ENCODE measurements at regions not wholly inside any gene's neighbourhood (a gene's known extent, or its start where the extent isn't known, plus 50 kb on each side); places are given as distances from the start of the nearest gene placed in this dataset.

DNA sequence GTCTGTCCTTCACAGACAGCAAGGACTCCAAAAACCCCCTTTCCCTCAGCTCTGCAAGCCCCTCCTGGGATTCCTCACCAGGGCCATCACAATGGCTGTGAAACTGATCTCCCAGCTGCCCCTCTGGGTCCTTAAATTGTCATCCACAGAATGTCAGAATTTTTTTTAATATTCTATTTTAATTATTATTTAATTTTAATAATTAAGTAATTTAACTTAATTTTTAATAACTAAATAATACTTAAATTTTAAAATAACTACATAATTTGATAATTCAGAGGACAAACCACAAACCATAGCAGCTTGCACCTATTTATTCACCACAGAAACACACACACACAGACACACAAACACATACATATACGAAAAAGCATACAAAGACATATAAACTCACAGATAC, 565.8 kb upstream of the COBL start (continued):
- TF ChIP-seq, protein P1, sequence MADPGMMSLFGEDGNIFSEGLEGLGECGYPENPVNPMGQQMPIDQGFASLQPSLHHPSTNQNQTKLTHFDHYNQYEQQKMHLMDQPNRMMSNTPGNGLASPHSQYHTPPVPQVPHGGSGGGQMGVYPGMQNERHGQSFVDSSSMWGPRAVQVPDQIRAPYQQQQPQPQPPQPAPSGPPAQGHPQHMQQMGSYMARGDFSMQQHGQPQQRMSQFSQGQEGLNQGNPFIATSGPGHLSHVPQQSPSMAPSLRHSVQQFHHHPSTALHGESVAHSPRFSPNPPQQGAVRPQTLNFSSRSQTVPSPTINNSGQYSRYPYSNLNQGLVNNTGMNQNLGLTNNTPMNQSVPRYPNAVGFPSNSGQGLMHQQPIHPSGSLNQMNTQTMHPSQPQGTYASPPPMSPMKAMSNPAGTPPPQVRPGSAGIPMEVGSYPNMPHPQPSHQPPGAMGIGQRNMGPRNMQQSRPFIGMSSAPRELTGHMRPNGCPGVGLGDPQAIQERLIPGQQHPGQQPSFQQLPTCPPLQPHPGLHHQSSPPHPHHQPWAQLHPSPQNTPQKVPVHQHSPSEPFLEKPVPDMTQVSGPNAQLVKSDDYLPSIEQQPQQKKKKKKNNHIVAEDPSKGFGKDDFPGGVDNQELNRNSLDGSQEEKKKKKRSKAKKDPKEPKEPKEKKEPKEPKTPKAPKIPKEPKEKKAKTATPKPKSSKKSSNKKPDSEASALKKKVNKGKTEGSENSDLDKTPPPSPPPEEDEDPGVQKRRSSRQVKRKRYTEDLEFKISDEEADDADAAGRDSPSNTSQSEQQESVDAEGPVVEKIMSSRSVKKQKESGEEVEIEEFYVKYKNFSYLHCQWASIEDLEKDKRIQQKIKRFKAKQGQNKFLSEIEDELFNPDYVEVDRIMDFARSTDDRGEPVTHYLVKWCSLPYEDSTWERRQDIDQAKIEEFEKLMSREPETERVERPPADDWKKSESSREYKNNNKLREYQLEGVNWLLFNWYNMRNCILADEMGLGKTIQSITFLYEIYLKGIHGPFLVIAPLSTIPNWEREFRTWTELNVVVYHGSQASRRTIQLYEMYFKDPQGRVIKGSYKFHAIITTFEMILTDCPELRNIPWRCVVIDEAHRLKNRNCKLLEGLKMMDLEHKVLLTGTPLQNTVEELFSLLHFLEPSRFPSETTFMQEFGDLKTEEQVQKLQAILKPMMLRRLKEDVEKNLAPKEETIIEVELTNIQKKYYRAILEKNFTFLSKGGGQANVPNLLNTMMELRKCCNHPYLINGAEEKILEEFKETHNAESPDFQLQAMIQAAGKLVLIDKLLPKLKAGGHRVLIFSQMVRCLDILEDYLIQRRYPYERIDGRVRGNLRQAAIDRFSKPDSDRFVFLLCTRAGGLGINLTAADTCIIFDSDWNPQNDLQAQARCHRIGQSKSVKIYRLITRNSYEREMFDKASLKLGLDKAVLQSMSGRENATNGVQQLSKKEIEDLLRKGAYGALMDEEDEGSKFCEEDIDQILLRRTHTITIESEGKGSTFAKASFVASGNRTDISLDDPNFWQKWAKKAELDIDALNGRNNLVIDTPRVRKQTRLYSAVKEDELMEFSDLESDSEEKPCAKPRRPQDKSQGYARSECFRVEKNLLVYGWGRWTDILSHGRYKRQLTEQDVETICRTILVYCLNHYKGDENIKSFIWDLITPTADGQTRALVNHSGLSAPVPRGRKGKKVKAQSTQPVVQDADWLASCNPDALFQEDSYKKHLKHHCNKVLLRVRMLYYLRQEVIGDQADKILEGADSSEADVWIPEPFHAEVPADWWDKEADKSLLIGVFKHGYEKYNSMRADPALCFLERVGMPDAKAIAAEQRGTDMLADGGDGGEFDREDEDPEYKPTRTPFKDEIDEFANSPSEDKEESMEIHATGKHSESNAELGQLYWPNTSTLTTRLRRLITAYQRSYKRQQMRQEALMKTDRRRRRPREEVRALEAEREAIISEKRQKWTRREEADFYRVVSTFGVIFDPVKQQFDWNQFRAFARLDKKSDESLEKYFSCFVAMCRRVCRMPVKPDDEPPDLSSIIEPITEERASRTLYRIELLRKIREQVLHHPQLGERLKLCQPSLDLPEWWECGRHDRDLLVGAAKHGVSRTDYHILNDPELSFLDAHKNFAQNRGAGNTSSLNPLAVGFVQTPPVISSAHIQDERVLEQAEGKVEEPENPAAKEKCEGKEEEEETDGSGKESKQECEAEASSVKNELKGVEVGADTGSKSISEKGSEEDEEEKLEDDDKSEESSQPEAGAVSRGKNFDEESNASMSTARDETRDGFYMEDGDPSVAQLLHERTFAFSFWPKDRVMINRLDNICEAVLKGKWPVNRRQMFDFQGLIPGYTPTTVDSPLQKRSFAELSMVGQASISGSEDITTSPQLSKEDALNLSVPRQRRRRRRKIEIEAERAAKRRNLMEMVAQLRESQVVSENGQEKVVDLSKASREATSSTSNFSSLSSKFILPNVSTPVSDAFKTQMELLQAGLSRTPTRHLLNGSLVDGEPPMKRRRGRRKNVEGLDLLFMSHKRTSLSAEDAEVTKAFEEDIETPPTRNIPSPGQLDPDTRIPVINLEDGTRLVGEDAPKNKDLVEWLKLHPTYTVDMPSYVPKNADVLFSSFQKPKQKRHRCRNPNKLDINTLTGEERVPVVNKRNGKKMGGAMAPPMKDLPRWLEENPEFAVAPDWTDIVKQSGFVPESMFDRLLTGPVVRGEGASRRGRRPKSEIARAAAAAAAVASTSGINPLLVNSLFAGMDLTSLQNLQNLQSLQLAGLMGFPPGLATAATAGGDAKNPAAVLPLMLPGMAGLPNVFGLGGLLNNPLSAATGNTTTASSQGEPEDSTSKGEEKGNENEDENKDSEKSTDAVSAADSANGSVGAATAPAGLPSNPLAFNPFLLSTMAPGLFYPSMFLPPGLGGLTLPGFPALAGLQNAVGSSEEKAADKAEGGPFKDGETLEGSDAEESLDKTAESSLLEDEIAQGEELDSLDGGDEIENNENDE (IDR thresholded peaks at IDR 0.05; ENCODE audit: insufficient replicate concordance, low read length) = no peak
- TF ChIP-seq RXRA (IDR thresholded peaks at IDR 0.05; ENCODE audit: insufficient read depth, low read depth, low read length) (no peak), SP1 (IDR thresholded peaks at IDR 0.05; ENCODE audit: low read depth, low read length) (no peak), ASH2L (IDR thresholded peaks at IDR 0.05; ENCODE audit: low read length) (no peak)
- TF ChIP-seq, protein P2, sequence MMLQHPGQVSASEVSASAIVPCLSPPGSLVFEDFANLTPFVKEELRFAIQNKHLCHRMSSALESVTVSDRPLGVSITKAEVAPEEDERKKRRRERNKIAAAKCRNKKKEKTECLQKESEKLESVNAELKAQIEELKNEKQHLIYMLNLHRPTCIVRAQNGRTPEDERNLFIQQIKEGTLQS (IDR thresholded peaks at IDR 0.05; ENCODE audit: insufficient read depth, low read depth, low read length) = no peak
- TF ChIP-seq, protein P3, sequence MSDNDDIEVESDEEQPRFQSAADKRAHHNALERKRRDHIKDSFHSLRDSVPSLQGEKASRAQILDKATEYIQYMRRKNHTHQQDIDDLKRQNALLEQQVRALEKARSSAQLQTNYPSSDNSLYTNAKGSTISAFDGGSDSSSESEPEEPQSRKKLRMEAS (IDR thresholded peaks at IDR 0.05) = no peak

Data from H1 (cell line).